Activated naive CD4-positive, alpha-beta T cell treated with anti-CD3 and anti-CD28 coated beads, Interleukin-2, amount 10 ng/mL, durations not matched to agents 7 days and 5 days (primary cell): ENCODE measurements at regions not wholly inside any gene's neighbourhood (a gene's known extent, or its start where the extent isn't known, plus 50 kb on each side); places are given as distances from the start of the nearest gene placed in this dataset.
A peak's percentile ranks its signal among the peaks of the same experiment; 100 is the strongest.

Source experiments
- CTCF ChIA-PET: fragments of 350-600 bp; sonication (Branson Sonifier 250); formaldehyde crosslinking; loops from one replicate; lab custom pipeline; 2021; ENCODE audit warnings: antibody characterized with exemption; lab: Charles Lee
- DNase-seq: peaks from one replicate; pipeline ENCODE4 v3.0.0-alpha.2; 2020
- H3K27ac Mint-ChIP-seq: one replicate; pipeline ENCODE4 v1.8.0; 2021; ENCODE audit warnings: mild to moderate bottlenecking, moderate library complexity, mixed read lengths
- H3K27me3 Mint-ChIP-seq: one replicate; pipeline ENCODE4 v1.8.0; 2021; ENCODE audit warnings: mild to moderate bottlenecking, mixed read lengths
- H3K36me3 Mint-ChIP-seq: one replicate; pipeline ENCODE4 v1.8.0; 2021; ENCODE audit warnings: mixed read lengths
- H3K4me1 Mint-ChIP-seq: one replicate; pipeline ENCODE4 v1.8.0; 2021; ENCODE audit warnings: mixed read lengths
- H3K4me3 Mint-ChIP-seq: one replicate; pipeline ENCODE4 v1.8.0; 2021; ENCODE audit warnings: mild to moderate bottlenecking, moderate library complexity, mixed read lengths
- H3K9me3 Mint-ChIP-seq: one replicate; pipeline ENCODE4 v1.8.0; 2021; ENCODE audit warnings: mixed read lengths

- CTCF ChIA-PET, result interaction anchor here (0.9 to 5.4 kb wide), 13 partner anchors 17 to 794 kb away, joined by 3 to 64 read pairs (median 8); no protein-coding TSS in a partner anchor
- Mint-ChIP-seq H3K27me3 (peaks cover 9% of the 10 kb centered on the region), H3K27ac (no peak overlapping the region), H3K36me3 (peaks cover 15% of the 10 kb centered on the region), H3K9me3 (peaks cover 6% of the 10 kb centered on the region), H3K4me1 (peaks cover 20% of the 10 kb centered on the region), H3K4me3 (no peak overlapping the region)
- no peak for DNase-seq
Measured at GRCh38 chr14:65957631-65958205, 528.5 kb upstream of the CCDC196 start.

GRCh38 chr14:65958664-65959562, 527.3 kb upstream of the CCDC196 start:
- peak overlapping the region; percentile 74 for H3K27ac Mint-ChIP-seq
- CTCF ChIA-PET, result interaction anchor here (0.6 to 5.4 kb wide), 34 partner anchors 9 to 795 kb away, joined by 3 to 64 read pairs (median 6); no protein-coding TSS in a partner anchor
- H3K4me1 Mint-ChIP-seq, result peaks cover 28% of the 10 kb centered on the region
- H3K27me3 Mint-ChIP-seq, result peaks cover 9% of the 10 kb centered on the region
- no peak for DNase-seq
- peaks cover 11% of the 10 kb centered on the region for H3K36me3 Mint-ChIP-seq
- no peak overlapping the region for H3K4me3 Mint-ChIP-seq
- peaks cover 2% of the 10 kb centered on the region for H3K9me3 Mint-ChIP-seq

- H3K9me3 Mint-ChIP-seq, result no peaks in the 10 kb centered on the region
- H3K27ac Mint-ChIP-seq, result peak overlapping the region; percentile 74
- H3K4me3 Mint-ChIP-seq, result no peak overlapping the region
- peaks cover 30% of the 10 kb centered on the region for H3K4me1 Mint-ChIP-seq
- H3K27me3 Mint-ChIP-seq, result peaks cover 9% of the 10 kb centered on the region
- CTCF ChIA-PET, result interaction anchor here (0.6 to 5.4 kb wide), 32 partner anchors 9 to 796 kb away, joined by 3 to 64 read pairs (median 6); no protein-coding TSS in a partner anchor
- no peak for DNase-seq
- peaks cover 8% of the 10 kb centered on the region for H3K36me3 Mint-ChIP-seq
Measured at GRCh38 chr14:65959563-65960024, 526.6 kb upstream of the CCDC196 start.

- Mint-ChIP-seq H3K36me3 (peaks cover 8% of the 10 kb centered on the region), H3K9me3 (peaks cover 2% of the 10 kb centered on the region), H3K4me3 (no peak overlapping the region), H3K4me1 (peaks cover 29% of the 10 kb centered on the region), H3K27ac (no peak overlapping the region), H3K27me3 (peaks cover 13% of the 10 kb centered on the region)
- CTCF ChIA-PET, result interaction anchor here (0.7 to 5.4 kb wide), 36 partner anchors 8 to 942 kb away, joined by 3 to 64 read pairs (median 4); no protein-coding TSS in a partner anchor
- peak; percentile 74 for DNase-seq
Measured at GRCh38 chr14:65961004-65961403, 525.2 kb upstream of the CCDC196 start.

- DNase-seq, result no peak
- Mint-ChIP-seq H3K27me3 (peaks cover 25% of the 10 kb centered on the region), H3K4me3 (no peak overlapping the region), H3K36me3 (peaks cover 8% of the 10 kb centered on the region), H3K4me1 (peaks cover 29% of the 10 kb centered on the region), H3K27ac (no peak overlapping the region), H3K9me3 (peaks cover 2% of the 10 kb centered on the region)
- CTCF ChIA-PET, result interaction anchor here (5.0 kb wide), 1 partner anchor 13 kb away, joined by 42 read pairs; no protein-coding TSS in a partner anchor
Measured at GRCh38 chr14:65962952-65963351, 523.2 kb upstream of the CCDC196 start.

GRCh38 chr14:65964366-65964765, 521.8 kb upstream of the CCDC196 start:
- Mint-ChIP-seq H3K27ac (no peak overlapping the region), H3K4me3 (no peak overlapping the region), H3K9me3 (peaks cover 2% of the 10 kb centered on the region), H3K4me1 (peaks cover 29% of the 10 kb centered on the region), H3K27me3 (peaks cover 36% of the 10 kb centered on the region), H3K36me3 (peaks cover 8% of the 10 kb centered on the region)
- CTCF ChIA-PET, result no interaction called here
- no peak for DNase-seq

GRCh38 chr14:65966188-65966587, 520.0 kb upstream of the CCDC196 start:
- CTCF ChIA-PET, result interaction anchor here (0.9 to 1.3 kb wide), 4 partner anchors 142 to 802 kb away, joined by 3 to 5 read pairs (median 4); no protein-coding TSS in a partner anchor
- no peak overlapping the region for H3K27ac Mint-ChIP-seq
- peaks cover 29% of the 10 kb centered on the region for H3K4me1 Mint-ChIP-seq
- no peak for DNase-seq
- H3K27me3 Mint-ChIP-seq, result peaks cover 36% of the 10 kb centered on the region
- H3K9me3 Mint-ChIP-seq, result peaks cover 2% of the 10 kb centered on the region
- H3K4me3 Mint-ChIP-seq, result no peak overlapping the region
- H3K36me3 Mint-ChIP-seq, result peaks cover 8% of the 10 kb centered on the region

- DNase-seq, result no peak
- Mint-ChIP-seq H3K27me3 (peaks cover 26% of the 10 kb centered on the region), H3K9me3 (no peaks in the 10 kb centered on the region), H3K4me1 (no peaks in the 10 kb centered on the region), H3K4me3 (no peak overlapping the region), H3K27ac (no peak overlapping the region), H3K36me3 (no peaks in the 10 kb centered on the region)
- CTCF ChIA-PET, result interaction anchor here (1.4 kb wide), 1 partner anchor 12 kb away, joined by 3 read pairs; no protein-coding TSS in a partner anchor
Measured at GRCh38 chr14:65972346-65972870, 513.8 kb upstream of the CCDC196 start.

GRCh38 chr14:65972891-65973290, 513.3 kb upstream of the CCDC196 start:
- no peaks in the 10 kb centered on the region for H3K4me1 Mint-ChIP-seq
- no peaks in the 10 kb centered on the region for H3K36me3 Mint-ChIP-seq
- H3K4me3 Mint-ChIP-seq, result no peak overlapping the region
- H3K27me3 Mint-ChIP-seq, result peaks cover 25% of the 10 kb centered on the region
- CTCF ChIA-PET, result no interaction called here
- no peaks in the 10 kb centered on the region for H3K9me3 Mint-ChIP-seq
- no peak overlapping the region for H3K27ac Mint-ChIP-seq
- DNase-seq, result no peak

GRCh38 chr14:65975865-65976264, 510.3 kb upstream of the CCDC196 start:
- H3K4me1 Mint-ChIP-seq, result no peaks in the 10 kb centered on the region
- peaks cover 20% of the 10 kb centered on the region for H3K27me3 Mint-ChIP-seq
- H3K27ac Mint-ChIP-seq, result no peak overlapping the region
- H3K36me3 Mint-ChIP-seq, result no peaks in the 10 kb centered on the region
- CTCF ChIA-PET, result no interaction called here
- H3K9me3 Mint-ChIP-seq, result peaks cover 16% of the 10 kb centered on the region
- no peak overlapping the region for H3K4me3 Mint-ChIP-seq
- no peak for DNase-seq

- DNase-seq, result no peak
- H3K4me3 Mint-ChIP-seq, result no peak overlapping the region
- H3K36me3 Mint-ChIP-seq, result no peaks in the 10 kb centered on the region
- CTCF ChIA-PET, result no interaction called here
- peaks cover 20% of the 10 kb centered on the region for H3K27me3 Mint-ChIP-seq
- H3K4me1 Mint-ChIP-seq, result no peaks in the 10 kb centered on the region
- peaks cover 16% of the 10 kb centered on the region for H3K9me3 Mint-ChIP-seq
- no peak overlapping the region for H3K27ac Mint-ChIP-seq
Measured at GRCh38 chr14:65976761-65977404, 509.3 kb upstream of the CCDC196 start.

GRCh38 chr14:65981192-65981843, 504.9 kb upstream of the CCDC196 start:
- H3K9me3 Mint-ChIP-seq, result peaks cover 16% of the 10 kb centered on the region
- CTCF ChIA-PET, result no interaction called here
- no peak overlapping the region for H3K27ac Mint-ChIP-seq
- DNase-seq, result no peak
- H3K4me1 Mint-ChIP-seq, result peaks cover 2% of the 10 kb centered on the region
- no peaks in the 10 kb centered on the region for H3K36me3 Mint-ChIP-seq
- no peak overlapping the region for H3K4me3 Mint-ChIP-seq
- H3K27me3 Mint-ChIP-seq, result peaks cover 12% of the 10 kb centered on the region

GRCh38 chr14:65986041-65986440, 500.1 kb upstream of the CCDC196 start:
- Mint-ChIP-seq H3K27me3 (peaks cover 9% of the 10 kb centered on the region), H3K36me3 (peaks cover 2% of the 10 kb centered on the region), H3K9me3 (peaks cover 5% of the 10 kb centered on the region), H3K4me1 (peaks cover 6% of the 10 kb centered on the region), H3K27ac (no peak overlapping the region), H3K4me3 (no peak overlapping the region)
- no peak for DNase-seq
- CTCF ChIA-PET, result no interaction called here
